Right ventricle myocardium inferior (tissue), 1 donor: ENCODE measurements at regions not wholly inside any gene's neighbourhood (a gene's known extent, or its start where the extent isn't known, plus 50 kb on each side); places are given as distances from the start of the nearest gene placed in this dataset.

Experiments
- ATAC-seq: fragments of 200-7000 bp; cut with Tn5 transposase; one replicate; pipeline ENCODE4 v1.9.1; 2020; ENCODE audit warnings: mild to moderate bottlenecking, moderate library complexity
- DNase-seq: peaks from one replicate; pipeline ENCODE4 v3.0.0; 2021; ENCODE audit errors: missing footprints
- intact Hi-C: fragments of 100-400 bp; cut with DNase I; formaldehyde crosslinking; loops from one replicate; pipeline ENCODE4 v1.11.0; 2022
- donor health status: DM: no; HTN: yes; CAD: no; lungs with severe emphysema.

DNA sequence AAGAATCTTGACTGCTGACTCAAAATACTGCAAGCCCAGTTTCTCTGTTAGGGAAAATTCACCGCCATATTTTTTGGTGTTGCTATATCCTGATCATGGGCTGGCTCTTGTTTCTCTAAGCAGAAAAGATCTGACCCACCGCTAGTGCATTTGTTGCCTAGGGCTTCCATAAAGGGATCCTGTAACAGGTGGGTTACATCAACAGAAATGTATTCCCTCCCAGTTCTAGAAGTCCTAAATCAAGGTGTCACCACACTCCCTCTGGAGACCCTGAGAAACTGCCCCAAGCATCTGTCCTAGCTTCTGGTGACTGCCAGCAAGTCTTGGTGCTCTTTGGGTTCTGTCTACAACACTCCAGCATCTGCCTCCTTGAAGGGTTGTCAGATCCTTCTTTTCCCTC lies 99.7 kb downstream of the MAF start:
- ATAC-seq (no peak), DNase-seq (no peak)
- intact Hi-C loops, result no loop called here

- no peak for ATAC-seq
- intact Hi-C loops, result no loop called here
- DNase-seq, result no peak
Observed at GRCh38 chr16:79500286-79500685, 100.3 kb downstream of the MAF start.

- no peak for DNase-seq
- no peak for ATAC-seq
- intact Hi-C loops, result no loop called here
Observed at GRCh38 chr16:79498928-79499327, 101.6 kb downstream of the MAF start.

DNA sequence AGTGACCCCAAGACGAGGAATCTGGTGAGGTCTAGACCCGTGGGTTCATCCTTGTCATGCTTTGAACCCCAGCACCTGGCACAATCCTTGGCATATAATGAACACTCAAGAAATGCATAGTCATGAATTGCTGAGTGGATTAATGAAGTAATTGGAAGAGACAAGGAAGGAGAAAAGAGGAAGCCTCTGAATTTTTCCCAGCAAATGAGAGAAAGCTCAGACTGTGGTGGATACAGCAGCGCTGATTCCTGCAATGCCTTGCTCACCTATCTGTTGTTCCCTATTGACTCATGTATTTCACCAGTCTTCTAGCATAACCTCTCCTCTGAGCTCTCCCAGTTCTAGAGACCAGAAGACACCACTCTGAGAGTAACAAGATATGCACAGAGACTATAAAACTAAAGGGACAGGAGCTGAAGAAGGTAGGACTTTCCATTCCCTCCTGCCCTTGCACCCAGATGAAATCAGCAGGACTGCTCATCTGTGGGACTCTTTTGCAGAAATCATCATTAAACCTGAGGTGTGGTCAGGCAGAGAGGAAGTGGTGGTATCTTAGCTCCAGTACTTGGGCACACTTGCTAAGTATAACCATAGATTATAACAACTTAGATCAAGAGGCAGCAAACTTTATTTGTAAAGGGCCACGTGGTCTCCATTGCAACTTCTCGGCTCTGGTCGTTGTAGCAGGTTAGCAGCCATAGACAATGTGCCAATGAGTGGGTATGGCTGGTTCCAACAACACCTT lies 102.8 kb downstream of the MAF start:
- intact Hi-C loops, result no loop called here
- ATAC-seq (no peak), DNase-seq (no peak)

DNA sequence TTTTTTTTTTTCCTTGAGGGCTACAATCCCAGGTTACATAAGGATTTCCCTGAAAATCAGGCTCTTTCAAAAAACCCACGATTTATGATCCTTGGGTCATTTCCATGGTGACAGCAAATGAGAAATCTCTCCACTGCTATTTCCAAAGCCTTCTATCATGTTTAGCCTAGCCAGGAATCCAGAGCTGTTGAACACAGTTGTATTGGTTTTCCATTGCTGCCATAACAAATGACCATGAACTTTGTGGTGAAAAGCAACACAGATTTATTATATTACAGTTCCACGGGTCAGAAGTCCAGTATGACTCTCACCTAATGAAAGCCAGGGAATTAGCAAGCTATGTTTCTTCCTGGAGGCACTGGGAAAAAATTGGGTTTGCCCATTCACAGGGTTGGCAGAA lies 106.6 kb downstream of the MAF start:
- ATAC-seq, result no peak
- no peak for DNase-seq
- intact Hi-C loops, result no loop called here

DNA sequence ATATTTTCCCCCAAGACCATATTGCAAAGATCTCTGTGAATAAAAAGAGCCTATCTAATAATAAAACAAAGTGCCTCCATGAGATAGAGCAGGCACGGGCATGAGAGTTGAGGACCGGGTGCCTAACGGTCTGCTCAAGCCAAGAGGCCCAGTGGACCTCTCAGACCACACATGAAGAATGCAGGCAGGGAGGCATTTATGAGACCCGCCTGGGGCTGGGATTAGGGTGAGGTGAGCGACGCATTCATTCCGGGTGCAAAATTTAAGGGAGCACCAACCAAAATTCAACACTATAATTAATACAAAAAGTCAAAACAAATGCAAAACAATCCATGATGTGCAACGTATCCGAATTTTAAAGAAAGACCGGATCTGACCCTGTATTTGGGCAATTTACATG lies 108.5 kb downstream of the MAF start:
- intact Hi-C loops, result no loop called here
- ATAC-seq (no peak), DNase-seq (no peak)

DNA sequence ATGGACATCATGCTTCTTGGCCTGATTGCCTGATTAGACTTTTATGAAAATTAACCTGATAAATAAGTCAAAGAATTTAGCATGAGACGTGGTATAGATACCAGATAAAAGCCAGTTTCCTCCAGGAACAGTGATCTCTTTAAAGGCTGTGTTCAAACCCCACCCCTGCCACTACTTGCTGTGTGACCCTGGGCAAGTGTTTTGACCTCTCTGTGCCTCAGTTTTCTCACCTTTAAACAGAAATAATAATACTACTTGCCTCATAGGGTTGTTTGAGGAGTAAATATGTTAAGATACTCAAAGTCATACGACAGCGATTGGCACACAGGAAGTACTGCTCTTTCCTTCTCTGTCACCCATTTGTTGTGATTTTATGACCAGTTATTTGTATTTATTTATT lies 115.5 kb downstream of the MAF start:
- intact Hi-C loops, result no loop called here
- ATAC-seq (no peak), DNase-seq (no peak)

DNA sequence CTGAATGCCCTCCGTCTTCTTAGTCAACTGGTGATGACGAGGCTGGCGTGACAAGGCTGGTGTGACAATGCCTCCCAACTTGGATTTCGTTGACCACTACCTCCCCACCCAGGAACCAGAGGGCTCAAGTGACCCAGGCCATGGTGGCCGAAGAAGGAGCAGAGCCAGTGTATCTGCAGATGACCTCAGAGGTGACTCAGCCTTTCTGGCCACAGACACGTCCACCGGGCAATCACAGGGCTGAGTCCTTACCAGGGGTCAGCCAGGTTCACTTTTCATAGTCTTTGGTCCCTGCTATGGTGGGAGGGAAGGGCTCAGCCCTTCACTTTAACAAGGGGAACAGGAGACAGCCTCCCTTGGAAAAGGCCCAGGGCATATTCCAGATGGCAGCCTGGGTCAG lies 116.3 kb downstream of the MAF start:
- ATAC-seq, result no peak
- intact Hi-C loops, result no loop called here

DNA sequence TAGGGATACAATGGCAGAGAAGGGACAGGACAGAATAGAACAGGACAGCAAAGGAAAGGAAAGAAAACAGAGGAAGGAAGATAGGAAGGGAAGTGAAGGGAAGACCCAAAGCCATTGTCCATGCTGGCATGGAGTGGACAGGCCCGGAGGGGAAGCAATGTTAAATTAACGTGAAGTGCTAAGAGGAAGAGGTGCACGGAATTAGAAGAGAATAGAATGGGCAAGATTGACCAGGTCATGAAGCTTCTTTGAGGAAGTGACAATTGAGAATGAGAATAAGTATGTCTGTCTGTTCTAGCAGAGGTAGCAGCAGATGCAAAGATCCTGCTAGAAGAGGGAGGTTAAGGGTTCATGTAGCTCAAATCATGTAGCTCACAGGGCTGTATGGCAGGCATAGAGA lies 117.2 kb downstream of the MAF start:
- ATAC-seq, result no peak

More for the DNA sequence above, 116.3 kb downstream of the MAF start:
- no peak for DNase-seq

DNA sequence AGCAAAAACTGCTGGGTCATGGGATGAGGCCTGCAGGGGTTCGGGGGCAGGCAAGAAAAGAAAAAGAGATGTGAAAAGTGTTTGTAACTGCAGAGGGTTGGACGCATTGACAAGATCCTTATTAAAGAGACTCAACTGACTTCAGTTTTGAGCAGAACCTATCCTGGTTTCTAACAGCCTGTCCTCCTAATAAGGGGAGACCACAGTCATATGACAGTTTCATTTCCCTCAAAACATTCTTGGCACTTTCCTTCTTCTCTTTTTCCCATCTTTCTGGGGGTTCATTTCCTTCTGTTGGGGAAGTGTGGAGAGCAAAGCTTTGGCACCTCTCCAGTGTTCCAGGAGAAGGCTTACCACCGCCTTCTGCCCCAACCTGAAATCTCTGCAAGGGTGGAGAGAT lies 118.5 kb downstream of the MAF start:
- ATAC-seq, result peak; percentile 62
- intact Hi-C loops, result no loop called here
- no peak for DNase-seq

More for the DNA sequence above, 117.2 kb downstream of the MAF start:
- intact Hi-C loops, result no loop called here
- no peak for DNase-seq

DNA sequence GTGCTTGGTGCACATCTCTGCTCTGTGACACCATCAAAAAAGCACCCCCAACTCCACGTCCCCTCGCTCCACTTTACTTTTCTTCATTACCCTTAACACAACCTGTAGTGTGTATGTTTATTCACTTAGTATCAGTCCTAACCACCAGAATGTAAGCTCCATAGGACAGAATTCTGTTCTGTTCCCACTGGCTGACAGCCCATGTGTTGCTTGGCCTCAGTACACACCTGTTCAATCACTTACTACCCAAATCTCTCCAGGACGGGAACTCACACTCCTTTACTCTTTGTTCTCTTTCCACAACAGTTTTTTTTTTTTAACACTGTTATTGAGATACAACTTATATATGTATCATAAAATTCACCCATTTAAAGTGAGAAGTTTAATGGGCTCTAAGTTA lies 119.6 kb downstream of the MAF start:
- no peak for DNase-seq
- intact Hi-C loops, result no loop called here
- no peak for ATAC-seq

DNA sequence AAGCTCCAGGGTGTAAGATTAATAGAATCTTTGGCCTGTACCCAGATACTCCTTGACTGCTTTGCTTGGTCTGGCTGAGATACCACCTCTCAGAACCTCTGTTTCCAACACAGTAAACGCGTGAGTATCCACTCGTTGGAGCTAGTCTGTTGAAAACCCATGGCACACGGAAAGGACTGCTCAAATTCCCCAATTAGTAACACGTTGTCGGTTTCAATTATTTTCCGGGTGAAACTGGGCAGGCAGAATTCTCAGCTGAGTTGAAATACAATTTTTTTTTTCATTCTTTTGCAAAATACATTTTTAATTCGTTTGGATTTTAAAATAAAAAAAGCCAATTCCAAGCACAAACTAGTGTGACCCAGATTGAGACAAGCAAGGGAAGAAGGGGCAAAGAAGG lies 120.5 kb downstream of the MAF start:
- intact Hi-C loops, result no loop called here
- ATAC-seq (no peak), DNase-seq (no peak)

DNA sequence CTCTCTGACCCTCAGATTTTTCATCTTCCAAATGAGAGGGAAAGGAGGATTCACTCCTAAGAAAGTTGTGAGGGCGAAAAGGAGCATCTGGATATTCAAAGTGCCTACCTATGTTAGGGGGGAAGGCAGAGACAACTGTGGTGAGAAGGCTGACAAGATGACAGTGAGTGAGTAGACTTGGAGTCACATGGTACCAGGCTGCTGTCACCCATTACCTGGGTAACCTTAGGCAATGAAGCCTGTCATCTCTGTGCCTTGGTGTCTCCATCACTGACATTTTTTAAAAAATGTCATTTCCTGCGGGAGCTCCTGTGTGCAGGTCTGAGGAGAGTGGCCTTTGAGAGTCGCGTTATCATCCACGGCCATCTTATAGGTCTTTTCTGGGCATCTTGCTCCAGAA lies 124.0 kb downstream of the MAF start:
- intact Hi-C loops, result no loop called here
- DNase-seq, result no peak
- no peak for ATAC-seq

GRCh38 chr16:79475841-79476240 lies 124.7 kb downstream of the MAF start:
- DNase-seq (no peak), ATAC-seq (no peak)
- intact Hi-C loops, result no loop called here

DNA sequence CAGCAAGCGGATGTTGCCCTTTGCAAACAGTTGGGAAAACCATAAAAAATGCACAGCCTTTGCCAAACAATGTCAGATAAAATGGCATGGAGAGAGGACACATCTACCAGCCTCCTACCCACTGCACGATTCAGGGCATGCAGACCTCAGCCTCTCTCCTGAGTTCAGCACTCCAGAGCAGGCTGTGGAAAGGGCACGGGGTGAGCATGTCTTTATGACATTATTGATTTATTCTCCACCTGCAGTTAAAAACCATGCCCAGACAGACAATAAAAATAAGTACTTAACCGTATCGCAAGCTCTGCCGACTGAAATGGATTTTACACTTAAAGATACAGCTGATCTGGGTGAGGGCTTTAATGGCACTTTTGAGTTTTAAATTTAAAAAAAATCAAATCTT lies 127.1 kb downstream of the MAF start:
- intact Hi-C loops, result no loop called here
- DNase-seq (no peak), ATAC-seq (no peak)

DNA sequence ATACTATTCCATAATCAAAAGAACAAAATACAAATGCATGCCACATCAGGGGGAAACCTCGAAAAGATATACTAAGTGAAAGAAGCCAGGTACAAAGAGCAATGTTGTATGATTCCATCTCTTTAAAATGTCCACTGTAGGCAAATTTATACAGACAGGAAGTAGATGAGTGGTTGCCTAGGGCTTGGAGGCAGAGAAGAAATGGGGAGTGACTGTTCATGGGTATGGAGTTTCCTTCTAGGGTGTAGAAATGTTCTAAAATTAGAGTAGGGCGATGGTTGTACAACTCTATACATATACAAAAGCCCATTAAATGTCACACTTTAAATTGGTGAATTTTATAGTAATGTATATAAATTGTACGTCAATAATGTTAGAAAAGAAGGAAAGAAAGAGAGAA lies 128.1 kb downstream of the MAF start:
- intact Hi-C loops, result no loop called here
- no peak for DNase-seq
- no peak for ATAC-seq

GRCh38 chr16:79469999-79470398 lies 130.5 kb downstream of the MAF start:
- intact Hi-C loops, result no loop called here
- ATAC-seq (peak; percentile 54), DNase-seq (peak; percentile 74)

DNA sequence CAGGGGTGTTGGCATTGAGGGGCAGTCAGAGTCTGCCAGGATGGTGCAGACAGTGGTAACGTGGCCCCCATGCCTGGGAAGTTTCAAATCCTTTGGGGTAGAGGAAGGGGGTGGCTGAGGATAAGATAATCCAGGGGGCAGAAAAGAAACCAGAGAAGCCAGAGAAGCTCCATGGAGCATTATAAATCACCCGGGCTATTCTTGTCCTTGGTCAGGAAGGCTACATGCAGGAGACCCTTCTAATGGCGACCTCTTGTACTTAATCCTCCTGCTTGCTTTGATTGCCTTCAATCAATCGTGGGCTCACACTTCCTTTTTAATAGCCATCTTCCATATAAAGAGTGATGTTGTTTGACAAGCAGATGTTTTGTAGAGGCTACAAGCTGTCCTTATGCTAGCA lies 131.9 kb downstream of the MAF start:
- ATAC-seq, result no peak
- DNase-seq, result no peak
- intact Hi-C loops, result no loop called here

DNA sequence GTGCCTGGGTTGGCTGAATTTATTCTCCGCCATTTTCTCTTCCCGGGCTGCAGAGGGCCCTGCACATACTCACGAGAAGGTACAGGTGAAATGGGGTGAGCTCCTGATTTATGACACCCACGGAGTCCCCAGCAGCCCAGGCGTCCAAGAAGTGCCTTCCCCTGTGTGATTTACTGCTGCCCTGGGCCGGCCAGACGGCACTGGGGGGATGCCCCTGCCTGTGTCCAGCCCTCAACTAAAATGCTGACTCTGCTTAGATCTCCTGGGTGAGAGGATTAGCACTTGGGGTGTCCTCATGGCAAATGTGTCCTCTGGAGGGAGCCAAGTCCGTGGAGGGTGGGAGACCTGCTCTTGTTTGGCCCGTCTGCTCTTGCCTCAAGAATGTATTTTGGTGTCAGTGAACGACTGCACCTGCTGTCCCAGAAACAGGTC lies 132.4 kb downstream of the MAF start:
- no peak for ATAC-seq
- DNase-seq, result no peak
- intact Hi-C loops, result no loop called here

GRCh38 chr16:79466111-79466510 lies 134.4 kb downstream of the MAF start:
- intact Hi-C loops, result no loop called here
- DNase-seq (no peak), ATAC-seq (no peak)

DNA sequence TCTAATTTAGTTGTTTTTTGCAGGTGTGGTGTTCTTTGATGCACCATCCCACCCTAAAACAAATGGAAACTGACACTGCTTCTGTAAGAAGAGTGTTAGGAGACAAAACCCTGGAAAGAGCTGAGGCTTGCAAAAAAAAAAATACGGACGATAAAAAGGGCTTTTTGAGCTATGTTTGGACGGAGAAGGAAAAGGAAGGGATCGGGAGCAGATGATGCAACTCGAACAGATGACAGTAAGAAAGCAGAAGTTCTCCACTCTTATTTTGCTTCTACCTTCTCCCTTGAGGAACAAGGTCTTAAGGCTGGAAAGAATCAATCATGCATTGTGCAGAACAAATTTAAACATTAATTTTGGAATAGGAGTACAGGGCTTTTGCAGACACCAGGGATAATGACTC lies 136.7 kb downstream of the MAF start:
- no peak for DNase-seq
- ATAC-seq, result no peak
- intact Hi-C loops, result no loop called here
